ENCODE measurements at regions not wholly inside any gene's neighbourhood (a gene's known extent, or its start where the extent isn't known, plus 50 kb on each side); places are given as distances from the start of the nearest gene placed in this dataset.
"Not testable (repeated sequence)": the region's sequence is repeated elsewhere in the genome, so short reads cannot be mapped to it uniquely, and the experiment has no call there.

DNA sequence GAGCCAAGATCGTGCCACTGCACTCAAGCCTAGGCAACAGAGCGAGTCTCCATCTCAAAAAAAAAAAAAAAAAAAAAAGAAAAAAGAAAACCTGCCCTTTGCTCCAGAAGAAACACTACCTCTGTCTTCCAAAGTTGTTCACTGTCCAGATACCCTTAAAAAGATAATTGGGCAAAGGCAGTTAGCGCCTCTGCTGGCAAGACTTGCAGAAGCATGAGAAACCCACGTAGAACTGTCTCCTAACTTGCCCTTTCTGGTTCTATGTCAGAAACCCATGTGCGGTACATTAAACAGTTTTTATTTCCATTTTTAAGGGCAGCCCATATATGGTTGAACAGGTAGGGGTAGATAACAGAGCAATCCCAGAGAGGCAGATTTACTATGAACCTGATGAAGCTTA lies 1026.4 kb downstream of the ROBO2 start:
- intact Hi-C loops (cut with DNase I): no loop called here
- no peak for DNase-seq

DNA sequence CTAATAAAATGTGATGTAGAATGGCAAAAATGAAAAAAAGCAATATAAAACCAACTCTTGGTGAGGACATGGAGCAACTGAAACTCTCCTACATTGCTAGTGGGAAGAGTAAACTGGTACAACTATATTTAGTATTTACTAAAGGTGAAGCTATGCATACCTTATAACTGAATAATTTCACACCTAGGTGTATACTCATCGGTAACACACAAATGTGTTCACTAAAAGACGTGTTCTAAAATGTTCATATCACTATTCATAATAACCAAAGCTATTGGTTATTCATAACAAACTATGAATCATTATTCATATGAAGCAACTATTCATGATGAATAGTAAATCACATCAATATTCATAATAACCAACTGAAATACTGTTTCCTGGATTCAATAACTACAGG lies 1030.3 kb downstream of the ROBO2 start:
- intact Hi-C loops (cut with DNase I): no loop called here
- DNase-seq: no peak

DNA sequence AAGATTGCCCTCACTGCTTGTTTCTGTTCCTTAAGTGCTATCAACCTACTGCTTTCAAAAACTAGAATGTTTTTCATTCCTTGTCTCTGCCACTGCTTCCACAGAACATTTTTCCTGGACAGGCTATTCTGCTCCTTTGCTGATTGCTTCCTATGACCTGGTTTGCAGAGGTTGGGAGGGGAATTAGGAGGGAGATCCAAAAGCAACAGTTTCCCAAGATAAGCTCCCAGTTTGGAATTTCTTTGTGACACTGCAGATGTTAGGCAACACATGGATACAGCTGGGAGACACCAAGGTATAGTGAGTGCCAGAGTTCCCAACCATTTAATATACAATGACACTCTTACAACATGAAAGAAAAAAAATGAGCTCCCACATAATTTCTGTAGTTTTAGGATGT lies 1036.5 kb downstream of the ROBO2 start:
- DNase-seq: no peak

DNA sequence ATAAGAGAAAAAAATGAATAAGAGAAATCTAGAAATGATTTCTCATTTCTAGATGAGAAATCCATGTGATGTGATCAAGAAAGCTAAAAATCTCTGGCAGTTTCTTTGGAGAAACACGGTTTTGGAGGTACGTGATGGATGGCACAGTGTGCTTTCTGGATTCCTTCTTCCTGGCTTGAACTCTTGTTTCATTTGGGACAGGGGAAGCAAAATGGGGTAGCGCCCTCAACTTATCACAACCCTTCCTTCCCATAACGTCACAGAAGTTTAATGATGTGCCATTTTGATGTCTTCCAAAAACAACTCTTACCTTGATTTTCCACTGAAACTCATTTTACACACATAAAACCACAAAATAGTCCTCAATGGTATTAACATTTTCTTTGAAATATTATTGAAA lies 1037.3 kb downstream of the ROBO2 start:
- intact Hi-C loops (cut with DNase I): no loop called here
- DNase-seq: no peak

More for the DNA sequence above, 1036.5 kb downstream of the ROBO2 start:
- intact Hi-C loops (cut with DNase I): no loop called here

DNA sequence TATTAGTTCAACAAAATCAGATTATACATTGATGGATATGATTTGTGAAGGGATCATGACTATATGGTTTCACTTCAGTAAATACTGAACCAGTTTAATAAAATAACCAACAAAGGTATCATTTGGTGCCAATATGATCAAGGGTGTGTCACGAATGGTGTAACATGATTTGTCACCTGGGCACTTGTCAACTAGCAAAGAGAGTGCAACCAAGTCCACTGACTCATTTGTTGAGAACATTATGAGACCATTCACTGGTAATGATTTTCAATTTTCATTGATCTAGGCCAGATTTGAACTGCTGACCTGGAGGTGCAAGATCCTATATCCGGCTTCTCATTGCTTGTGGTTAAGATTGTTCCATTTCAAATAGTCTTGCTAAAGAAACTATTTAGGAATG lies 1037.9 kb downstream of the ROBO2 start:
- intact Hi-C loops (cut with DNase I): no loop called here
- no peak for DNase-seq

DNA sequence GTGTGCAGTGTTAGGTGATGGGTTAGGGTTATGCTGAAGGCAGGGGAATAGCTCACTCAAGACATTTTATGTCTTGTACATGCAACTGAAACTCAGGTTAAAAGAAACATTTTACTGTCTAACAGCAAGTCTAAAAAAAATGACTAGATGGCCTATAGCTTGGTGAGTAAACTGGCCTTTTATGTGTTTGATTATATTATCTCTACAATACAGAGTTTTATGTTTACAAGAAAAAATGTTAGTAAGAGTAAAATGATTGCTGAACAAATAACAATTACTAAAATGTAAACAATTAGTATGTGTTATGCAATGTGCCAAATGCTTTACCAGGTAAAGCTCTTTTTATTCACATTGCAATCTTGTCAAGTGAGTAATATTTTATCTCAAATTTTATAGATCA lies 1039.6 kb downstream of the ROBO2 start:
- no peak for DNase-seq

DNA sequence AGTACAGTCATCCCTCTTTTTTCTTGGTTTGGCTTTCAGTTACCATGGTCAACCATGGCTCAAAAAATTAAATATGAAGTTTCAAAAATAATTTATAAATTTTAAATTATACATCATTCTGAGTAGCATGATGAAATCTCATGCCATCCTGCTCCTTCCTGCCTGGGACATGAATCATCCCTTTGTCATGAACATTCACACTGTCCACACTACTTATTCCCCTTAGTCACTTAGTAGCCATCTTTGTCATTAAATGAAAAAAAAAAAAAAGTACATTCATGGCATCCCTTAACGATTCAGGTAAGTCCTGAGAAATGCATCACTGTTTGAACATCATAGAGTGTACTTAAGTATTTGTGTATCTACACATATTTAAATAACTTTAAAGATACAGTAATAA lies 1046.3 kb downstream of the ROBO2 start:
- no peak for DNase-seq
- intact Hi-C loops (cut with DNase I): no loop called here

More for the DNA sequence above, 1039.6 kb downstream of the ROBO2 start:
- intact Hi-C loops (cut with DNase I): no loop called here

DNA sequence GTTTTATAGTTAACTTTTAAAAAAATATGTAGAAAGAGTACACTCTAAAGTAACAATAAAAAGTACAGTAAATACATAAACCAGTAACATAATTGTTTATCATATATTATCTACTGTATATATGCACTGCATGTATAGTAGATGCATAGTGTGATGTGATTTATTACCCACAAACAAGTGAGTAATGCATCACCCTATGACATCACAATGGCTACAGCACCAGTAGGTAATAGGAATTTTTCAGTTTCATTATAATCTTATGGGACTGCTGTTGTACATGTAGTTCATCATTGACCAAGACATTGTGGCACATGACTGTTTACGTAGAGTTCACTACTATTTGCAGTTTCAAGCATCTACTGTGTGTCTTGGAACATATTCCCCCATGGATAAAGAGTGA lies 1047.2 kb downstream of the ROBO2 start:
- intact Hi-C loops (cut with DNase I): no loop called here
- no peak for DNase-seq

DNA sequence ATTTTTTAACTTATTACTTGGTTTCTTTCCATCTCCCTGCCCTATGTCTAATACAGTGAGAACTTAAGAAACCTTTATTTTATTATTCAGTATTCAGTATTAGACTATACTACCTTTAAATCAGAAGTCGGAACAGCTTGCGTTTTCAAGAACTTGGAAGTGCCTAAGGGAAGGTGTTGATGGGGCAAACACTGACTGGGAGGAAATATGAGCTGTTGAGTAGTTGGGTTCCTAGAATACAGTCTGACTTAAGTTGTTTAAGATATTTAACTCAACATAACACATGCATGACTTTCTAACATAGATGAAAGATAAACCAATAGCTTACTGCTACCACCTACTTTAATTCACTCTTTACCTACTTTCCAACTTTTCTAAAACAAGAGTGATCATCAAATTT lies 1048.1 kb downstream of the ROBO2 start:
- DNase-seq: no peak
- intact Hi-C loops (cut with DNase I): no loop called here

DNA sequence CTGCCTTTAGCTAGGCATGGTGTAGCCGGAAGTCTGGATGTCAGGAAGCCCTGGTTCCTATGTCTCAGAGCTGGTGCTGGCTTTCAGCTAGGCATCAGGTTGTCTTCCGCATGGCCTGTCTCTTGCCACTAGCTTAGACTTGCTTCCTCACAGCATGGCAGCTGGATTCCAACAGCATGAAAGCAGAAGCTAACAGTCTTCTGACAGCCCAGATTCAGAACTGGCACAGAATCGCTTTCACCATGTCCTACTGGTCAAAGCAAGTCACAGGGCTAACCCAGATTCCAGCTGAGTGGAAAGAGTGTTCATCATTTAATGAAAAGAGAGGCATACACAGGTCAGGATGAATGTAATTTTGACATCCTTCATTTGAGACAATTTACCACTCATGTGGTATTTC lies 1050.5 kb downstream of the ROBO2 start:
- no peak for DNase-seq
- intact Hi-C loops (cut with DNase I): no loop called here

DNA sequence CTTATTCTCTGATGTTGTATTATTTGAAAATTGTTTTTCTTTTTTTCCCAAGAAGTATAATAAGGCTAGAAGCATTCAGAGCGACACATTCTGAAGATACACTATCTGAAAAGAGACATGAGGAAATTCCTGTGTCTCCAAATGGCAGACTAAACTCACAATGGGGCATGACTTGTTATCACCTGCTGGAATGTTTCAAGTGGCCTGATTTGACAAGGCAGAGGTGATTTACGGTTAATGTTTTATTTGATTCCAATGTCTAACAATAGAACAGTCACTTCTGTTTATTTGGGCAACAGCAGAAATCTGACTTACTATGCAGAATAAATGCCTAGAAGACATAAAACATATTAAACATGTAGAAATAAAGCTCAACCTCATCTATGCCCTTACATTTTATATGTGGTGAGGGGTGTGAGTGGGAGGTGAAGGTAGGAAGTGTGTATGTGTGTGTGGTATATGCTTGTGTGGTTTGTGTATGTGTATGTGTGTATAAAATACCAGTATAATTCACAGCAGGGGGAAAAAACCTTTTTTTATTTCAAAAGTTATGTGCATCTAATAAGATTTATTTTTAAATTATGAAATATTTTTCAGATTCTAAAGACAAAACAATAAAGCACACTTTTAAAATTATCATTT lies 1051.7 kb downstream of the ROBO2 start:
- intact Hi-C loops (cut with DNase I): no loop called here
- DNase-seq: no peak

DNA sequence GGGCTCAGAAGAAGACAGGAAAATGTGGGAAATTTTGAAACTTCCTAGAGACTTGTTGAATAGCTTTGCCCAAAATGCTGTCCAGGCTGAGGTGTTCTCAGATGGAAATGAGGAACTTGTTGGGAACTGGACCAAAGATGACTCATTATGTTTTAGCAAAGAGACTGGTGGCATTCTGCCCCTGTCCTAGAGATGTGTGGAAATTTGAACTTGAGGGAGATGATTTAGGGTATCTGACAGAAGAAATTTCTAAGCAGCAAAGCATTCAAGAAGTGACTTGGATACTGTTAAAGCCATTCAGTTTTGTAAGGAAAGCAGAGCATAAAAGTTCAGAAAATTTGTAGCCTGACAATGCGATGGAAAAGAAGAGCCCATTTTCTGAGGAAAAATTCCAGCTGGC lies 1052.7 kb downstream of the ROBO2 start:
- intact Hi-C loops (cut with DNase I); DNase-seq: not testable (repeated sequence)

DNA sequence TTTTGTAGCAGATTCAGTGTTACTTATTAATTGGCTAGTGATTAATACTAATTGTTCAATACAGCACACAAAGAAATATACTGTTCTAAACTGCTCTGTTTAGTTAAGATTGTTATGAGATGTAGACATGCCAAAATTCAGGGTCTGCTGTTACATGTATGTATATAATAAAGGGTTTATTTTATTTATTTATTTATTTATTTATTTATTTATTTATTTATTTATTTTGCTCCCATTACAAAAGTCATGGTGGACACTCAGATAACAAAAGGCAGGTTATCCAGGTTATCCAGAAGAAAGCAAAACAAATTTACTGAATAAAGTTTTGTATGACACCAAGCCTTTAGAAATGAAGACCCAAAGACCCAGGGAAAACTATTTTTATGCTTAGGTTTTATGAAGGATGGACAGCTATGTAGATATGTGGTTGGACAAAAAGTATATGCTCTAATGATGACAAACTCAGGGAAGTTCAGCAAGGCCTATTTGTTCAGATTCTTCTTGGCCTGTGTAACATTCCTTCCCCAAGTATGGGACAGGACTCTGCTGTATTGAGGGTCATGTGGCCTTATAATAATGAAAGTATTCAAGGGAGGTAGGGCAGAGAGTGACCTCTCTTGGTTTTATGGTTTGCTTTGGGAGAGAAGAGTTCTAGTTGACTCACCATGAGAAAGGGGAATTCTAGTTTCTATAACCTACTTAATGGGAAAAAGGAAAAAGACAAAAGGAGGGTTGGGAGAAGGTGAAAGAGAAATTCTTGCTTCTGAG lies 1056.8 kb downstream of the ROBO2 start:
- intact Hi-C loops (cut with DNase I): no loop called here

DNA sequence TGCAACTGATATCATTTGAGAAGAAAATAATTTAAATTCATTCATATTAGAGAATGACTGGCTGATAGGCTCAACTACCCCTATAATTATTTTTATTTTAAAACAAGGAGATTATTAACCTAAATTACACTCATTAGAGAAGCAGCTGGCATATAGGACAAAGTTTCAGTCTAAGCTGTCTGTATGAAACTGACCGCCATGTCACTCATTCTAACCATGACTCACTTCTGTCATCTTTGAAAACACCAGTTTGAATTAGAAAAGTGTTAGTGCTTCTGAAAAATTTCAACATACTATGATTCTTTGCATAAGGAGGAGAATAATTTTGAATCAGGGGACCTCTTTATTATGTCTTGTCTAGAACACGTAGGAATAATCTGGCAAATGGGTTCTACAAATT lies 1058.5 kb downstream of the ROBO2 start:
- no peak for DNase-seq
- intact Hi-C loops (cut with DNase I): no loop called here

More for the DNA sequence above, 1056.8 kb downstream of the ROBO2 start:
- DNase-seq: no peak

DNA sequence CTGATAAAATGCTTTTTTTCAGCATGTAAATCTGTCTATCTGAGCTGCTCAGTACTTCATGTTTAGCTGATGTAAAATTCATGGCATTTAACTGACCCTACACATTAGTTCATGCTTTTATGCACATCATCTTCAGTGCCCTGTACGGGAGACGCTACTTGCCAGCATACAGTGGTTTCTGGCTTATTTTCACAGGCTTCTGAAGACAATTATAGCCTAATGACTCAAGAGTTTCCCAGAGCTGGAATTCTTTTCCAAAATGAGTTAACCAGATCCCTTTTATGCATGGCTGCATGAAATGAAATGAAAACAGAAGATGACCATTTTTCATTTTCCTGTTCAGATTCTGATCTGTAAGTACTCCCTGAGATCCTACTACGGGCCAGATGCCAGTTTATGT lies 1061.5 kb downstream of the ROBO2 start:
- no peak for DNase-seq
- intact Hi-C loops (cut with DNase I): no loop called here

DNA sequence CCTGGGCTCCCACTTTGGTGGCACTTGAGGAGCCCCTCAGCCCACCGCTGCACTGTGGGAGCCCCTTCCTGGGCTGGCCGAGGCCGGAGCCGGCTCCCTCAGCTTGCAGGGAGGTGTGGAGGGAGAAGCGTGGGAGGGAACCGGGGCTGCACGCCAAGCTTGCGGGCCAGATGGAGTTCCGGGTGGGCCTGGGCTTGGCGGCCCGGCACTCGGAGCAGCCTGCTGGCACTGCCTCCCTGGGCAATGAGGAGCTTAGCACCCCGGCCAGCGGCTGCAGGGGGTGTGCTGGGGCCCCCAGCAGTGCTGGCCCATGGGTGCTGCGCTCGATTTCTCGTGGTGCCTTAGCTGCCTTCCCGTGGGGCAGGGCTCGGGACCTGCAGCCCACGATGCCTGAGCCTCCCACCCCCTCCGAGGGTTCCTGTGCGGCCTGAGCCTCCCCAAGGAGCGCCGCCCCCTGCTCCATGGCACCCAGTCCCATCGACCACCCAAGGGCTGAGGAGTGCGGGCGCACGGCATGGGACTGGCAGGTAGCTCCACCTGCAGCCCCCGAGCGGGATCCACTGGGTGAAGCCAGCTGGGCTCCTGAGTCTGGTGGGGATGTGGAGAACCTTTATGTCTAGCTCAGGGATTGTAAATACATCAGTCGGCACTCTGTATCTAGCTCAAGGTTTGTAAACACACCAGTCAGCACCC lies 1068.5 kb downstream of the ROBO2 start:
- peak in 1 of 10 donors; percentile 58 for DNase-seq
- intact Hi-C loops (cut with DNase I): not testable (repeated sequence)

DNA sequence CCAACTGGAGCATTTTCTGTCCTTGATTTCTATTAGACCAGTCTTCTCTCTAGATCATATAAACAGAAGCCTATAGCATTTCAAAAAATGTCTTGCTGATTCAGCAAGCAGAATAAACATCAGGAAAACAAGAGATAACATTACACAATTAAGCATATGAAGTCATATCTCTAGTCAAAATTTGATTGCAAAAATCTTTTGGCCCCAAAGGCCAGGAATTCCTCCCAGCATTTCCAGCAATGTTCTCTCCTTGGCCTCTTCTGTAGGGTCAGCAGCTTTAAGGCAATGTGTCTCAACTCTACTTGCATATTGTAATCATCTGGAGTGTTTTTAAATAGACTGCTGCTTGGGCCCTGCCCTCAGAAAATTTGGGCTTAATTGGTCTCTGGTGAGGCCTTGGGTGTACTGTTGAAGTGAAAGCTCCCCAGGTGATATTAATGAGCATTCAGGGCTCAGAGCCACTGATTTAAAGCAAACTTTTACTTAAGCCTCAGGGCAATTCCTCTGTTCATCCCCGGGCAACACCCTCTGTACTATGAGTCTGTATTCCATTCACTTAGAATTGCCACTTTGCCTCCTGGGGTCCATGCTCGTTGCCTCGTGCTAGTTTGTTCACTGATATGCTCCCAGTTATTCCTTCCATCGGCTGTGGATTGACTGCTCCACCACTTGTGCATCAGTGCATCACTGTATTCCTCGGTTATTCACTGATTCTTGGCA lies 1072.6 kb downstream of the ROBO2 start:
- intact Hi-C loops (cut with DNase I): no loop called here

DNA sequence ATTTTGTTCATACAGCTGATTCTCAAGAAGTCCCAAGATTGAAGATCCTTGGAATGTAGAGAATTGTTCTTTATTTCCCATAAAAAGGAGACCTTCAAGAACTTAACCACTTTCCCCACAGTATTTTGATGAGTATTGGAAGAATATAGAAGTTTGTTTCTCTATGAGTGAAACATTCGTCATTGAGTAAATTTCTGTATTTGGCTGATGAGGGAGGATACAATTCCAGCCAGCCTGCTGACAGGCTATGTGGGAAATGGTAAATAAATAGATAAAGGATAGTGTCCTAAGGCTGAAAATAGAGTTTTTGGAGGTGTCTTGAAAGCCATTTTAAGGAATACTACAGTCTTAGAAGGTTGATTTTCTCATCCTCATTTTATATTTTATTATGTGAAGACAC lies 1076.1 kb downstream of the ROBO2 start:
- intact Hi-C loops (cut with DNase I): no loop called here
- DNase-seq: no peak

More for the DNA sequence above, 1072.6 kb downstream of the ROBO2 start:
- DNase-seq: no peak

DNA sequence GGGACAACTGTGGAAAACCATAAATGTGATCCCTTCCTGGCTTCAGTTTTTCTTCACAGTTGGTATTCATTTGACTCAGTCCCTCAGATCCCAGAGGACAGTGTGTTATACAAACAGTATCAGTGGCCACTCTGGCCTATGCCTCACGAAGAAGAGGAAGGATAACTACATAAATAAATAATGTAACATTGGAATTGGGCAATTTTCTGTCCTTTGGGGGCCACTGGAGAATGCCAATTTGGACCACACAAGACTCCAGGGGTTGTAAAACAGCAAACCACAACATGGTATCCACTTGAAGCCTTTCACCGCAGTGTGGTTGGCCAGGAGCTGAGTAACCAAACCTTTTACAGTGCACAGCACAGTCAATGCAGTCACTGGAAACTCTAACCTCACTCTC lies 1077.0 kb downstream of the ROBO2 start:
- intact Hi-C loops (cut with DNase I): no loop called here
- no peak for DNase-seq

DNA sequence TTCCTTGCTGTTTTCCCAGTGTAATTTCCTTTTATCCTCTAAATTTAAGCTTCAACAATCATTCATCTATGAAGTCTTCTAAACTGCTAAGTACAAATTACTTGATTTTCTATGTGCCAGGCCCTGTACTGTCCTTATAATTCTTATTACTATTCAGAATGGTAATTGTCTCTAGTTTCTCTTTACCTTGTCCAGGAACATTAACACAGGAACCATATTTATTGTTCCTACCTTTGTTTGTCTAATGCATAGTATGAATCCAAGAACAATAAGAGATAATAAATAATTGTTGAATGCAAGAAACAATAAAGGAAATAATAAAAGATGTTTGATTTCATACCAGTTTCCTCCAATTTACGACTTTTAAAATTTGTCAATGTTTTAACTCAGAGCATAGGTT lies 1083.2 kb downstream of the ROBO2 start:
- intact Hi-C loops (cut with DNase I): no loop called here
- DNase-seq: no peak

DNA sequence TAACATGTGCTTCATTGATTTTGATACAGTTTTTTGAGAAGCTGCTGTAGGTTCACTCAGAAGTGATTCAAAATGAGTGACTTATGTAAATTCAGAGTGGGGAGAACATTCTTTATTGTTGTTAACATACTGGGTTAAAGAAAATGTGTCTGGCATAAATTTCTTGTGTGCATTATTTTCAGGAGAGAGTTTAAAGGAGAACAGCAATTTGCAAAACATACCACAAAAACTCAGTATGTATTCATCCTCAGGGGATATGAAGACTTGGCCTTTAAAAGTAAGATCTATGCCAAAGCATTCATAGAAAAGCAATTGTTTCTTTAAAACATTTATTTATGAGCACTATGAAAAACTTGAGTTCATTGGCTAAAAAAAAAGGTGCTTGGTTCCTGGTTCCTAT lies 1089.8 kb downstream of the ROBO2 start:
- no peak for DNase-seq
- intact Hi-C loops (cut with DNase I): no loop called here

Measured in posterior cingulate gyrus (tissue), 11 donors.